ENCODE measurements at regions not wholly inside any gene's neighbourhood (a gene's known extent, or its start where the extent isn't known, plus 50 kb on each side); places are given as distances from the start of the nearest gene placed in this dataset.

DNA sequence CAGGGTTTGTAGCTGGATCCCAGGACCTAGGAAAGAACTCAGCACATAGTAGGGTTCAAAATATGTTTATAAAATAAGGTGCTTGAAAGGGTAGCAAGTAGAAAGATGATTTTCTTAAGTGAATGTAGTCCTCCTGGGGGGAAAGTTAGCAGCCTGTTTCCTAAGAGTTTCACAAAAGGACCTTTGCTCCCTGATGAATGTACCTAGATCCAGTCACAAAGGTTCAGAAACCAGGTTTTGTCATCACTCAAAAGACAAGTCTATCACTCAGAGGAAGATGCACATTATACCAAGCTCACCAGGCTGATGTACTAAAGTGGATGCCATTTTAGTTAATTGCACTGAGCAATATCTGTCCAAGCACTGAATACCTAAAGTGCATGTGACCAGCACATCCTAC is 378.2 kb downstream of the BCL11A start:
- H3K4me3 ChIP-seq (ENCODE audit: control insufficient read depth, low read depth, low read length) = no peak overlapping the region
- TF ChIP-seq, protein P1, sequence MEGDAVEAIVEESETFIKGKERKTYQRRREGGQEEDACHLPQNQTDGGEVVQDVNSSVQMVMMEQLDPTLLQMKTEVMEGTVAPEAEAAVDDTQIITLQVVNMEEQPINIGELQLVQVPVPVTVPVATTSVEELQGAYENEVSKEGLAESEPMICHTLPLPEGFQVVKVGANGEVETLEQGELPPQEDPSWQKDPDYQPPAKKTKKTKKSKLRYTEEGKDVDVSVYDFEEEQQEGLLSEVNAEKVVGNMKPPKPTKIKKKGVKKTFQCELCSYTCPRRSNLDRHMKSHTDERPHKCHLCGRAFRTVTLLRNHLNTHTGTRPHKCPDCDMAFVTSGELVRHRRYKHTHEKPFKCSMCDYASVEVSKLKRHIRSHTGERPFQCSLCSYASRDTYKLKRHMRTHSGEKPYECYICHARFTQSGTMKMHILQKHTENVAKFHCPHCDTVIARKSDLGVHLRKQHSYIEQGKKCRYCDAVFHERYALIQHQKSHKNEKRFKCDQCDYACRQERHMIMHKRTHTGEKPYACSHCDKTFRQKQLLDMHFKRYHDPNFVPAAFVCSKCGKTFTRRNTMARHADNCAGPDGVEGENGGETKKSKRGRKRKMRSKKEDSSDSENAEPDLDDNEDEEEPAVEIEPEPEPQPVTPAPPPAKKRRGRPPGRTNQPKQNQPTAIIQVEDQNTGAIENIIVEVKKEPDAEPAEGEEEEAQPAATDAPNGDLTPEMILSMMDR (conservative IDR thresholded peaks at IDR 0.05; ENCODE audit: control insufficient read depth, insufficient read depth, low read depth, low read length) = no peak
- no peak for DNase-seq (ENCODE audit: low read depth)

DNA sequence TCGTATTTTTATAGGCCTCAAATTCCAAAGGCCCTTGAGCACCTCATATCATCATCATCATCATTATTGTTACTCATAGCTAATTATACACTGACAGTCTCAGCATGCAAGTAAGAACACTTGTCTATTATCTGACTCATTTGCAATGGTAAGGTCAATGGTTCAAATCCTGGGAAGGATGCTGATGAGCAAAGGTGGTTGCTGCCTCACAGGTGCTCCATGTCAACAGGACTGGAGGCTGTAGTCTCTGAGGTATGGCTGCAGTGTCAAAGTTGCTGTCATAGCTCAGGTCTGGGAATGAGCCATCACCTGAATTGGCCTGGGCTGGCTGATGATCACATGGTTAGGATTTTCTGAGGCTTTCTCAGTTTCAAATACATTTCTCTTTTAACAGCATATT is 379.3 kb downstream of the BCL11A start:
- TF ChIP-seq, protein P1 (conservative IDR thresholded peaks at IDR 0.05; ENCODE audit: control insufficient read depth, insufficient read depth, low read depth, low read length) = no peak
- no peak for DNase-seq (ENCODE audit: low read depth)
- no peak overlapping the region for H3K4me3 ChIP-seq (ENCODE audit: control insufficient read depth, low read depth, low read length)

DNA sequence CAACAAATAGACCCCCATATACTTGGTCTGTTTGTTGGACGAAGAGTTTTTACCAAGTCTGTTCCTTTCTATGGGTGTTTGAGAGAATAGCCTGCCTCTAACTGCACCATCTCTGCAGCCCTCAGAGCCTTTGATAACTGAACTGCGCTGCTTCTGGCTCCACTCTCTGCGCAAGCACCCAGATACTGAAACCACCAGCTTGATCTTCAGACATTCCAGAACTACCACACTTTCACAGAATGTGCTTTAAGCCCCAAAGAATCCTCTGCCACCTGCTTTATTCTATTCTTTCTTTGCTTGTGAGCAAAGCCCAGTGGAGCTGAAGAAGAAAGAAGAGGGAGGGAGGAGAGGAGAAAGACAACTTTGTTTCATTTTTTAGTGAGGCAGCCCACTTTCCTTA is 380.7 kb downstream of the BCL11A start:
- TF ChIP-seq, protein P1 (conservative IDR thresholded peaks at IDR 0.05; ENCODE audit: control insufficient read depth, insufficient read depth, low read depth, low read length) = no peak
- H3K4me3 ChIP-seq (ENCODE audit: control insufficient read depth, low read depth, low read length) = no peak overlapping the region
- no peak for DNase-seq (ENCODE audit: low read depth)

DNA sequence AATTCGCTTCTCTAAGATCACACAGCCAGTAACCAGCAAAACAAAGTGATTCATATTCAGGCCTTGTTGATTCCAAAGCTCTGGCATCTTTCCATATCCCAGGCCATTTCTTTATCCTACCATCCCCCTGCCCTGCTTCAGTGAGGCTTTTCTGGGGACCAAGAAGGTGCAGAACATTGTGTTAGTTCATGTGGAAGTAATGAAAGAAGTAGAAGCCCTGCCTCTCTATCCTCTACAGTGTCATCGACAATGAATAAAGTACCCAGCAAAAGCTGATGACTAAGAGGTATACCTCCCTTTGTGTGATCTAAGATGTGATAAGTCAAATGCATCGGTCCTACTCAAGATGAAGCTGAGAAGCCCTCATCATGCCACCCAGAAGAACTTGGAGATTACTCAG is 383.2 kb downstream of the BCL11A start:
- no peak for DNase-seq (ENCODE audit: low read depth)
- TF ChIP-seq, protein P1 (conservative IDR thresholded peaks at IDR 0.05; ENCODE audit: control insufficient read depth, insufficient read depth, low read depth, low read length) = no peak
- H3K4me3 ChIP-seq (ENCODE audit: control insufficient read depth, low read depth, low read length) = no peak overlapping the region

DNA sequence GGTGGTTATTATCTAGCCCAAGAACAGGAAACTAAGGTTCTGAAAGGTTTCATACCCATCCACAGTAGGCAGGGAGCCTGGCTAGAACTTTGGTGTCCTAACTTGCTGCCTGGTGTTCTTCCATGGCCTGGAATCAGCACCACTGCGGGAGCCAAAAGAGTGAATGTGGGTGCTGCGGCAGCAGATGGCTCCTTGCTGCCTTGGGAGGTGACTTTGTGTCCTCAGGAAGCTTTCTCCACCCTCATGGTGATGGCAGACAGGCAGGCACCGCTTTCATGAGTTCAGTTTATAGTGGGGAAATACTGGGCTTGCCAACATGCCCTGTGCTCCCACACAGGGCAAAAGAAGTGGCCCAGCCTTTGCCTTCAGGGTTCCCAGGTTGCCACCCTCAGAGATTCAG is 385.2 kb downstream of the BCL11A start:
- TF ChIP-seq, protein P1 (conservative IDR thresholded peaks at IDR 0.05; ENCODE audit: control insufficient read depth, insufficient read depth, low read depth, low read length) = no peak
- no peak overlapping the region for H3K4me3 ChIP-seq (ENCODE audit: control insufficient read depth, low read depth, low read length)
- DNase-seq (ENCODE audit: low read depth) = no peak

DNA sequence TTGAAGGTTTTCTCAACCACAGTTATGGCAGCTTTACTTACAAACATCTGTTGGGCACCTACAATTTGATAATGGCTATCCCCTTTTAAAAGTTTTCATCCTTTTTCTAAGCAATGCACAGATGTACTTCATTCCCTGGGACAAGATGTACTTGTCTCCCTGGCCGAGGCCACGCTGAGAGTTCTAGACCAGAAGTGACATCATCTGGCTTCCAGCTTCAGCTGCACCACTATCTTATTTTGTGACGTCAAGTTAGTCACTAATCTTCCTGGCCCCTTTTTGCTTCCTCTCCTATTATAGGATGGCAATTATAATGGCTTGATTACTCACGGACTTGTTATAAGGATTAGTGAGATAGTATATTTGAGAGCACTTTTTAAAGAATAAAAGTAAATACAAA is 386.4 kb downstream of the BCL11A start:
- H3K4me3 ChIP-seq (ENCODE audit: control insufficient read depth, low read depth, low read length) = no peak overlapping the region
- TF ChIP-seq, protein P1 (conservative IDR thresholded peaks at IDR 0.05; ENCODE audit: control insufficient read depth, insufficient read depth, low read depth, low read length) = no peak
- no peak for DNase-seq (ENCODE audit: low read depth)

DNA sequence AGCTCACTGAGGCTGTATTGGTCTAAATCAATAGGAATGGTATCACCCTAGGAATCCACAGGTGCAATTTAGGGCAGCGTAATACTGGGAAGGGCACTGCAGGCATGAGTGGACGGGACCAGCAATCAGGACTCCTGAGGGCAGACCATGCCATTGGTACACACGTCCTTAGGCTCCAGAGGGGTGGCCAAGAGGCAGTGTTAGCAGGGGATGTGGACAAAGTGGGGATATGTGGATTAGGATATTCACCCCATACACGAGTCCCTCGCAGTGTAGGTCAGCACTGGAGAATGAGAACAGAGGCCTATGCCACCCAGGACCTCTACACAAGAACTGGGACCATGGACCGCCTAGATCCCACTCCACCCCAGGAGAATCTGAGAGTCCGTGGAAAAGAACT is 389.8 kb downstream of the BCL11A start:
- no peak overlapping the region for H3K4me3 ChIP-seq (ENCODE audit: control insufficient read depth, low read depth, low read length)
- TF ChIP-seq, protein P1 (conservative IDR thresholded peaks at IDR 0.05; ENCODE audit: control insufficient read depth, insufficient read depth, low read depth, low read length) = no peak
- DNase-seq (ENCODE audit: low read depth) = no peak
